ENCODE measurements at regions not wholly inside any gene's neighbourhood (a gene's known extent, or its start where the extent isn't known, plus 50 kb on each side); places are given as distances from the start of the nearest gene placed in this dataset.

DNA sequence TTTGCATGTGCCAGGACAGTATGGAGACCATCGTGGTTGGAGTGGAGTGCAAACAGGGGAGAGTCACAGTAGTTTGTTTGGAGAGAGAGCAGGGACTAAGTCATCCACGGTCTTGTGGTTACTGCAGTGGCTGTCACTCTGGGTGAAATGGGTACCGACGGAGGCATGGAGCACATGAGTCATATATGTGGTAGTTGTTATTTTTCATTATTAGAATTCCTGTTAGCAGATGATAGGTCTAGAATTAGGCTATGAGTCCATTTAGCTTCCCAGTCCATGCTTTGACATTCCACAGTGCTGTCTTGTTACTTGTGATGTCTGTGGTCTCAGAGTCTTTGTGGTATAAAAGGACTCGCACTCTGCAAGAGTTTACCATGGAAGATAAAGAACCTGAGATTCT lies 303.9 kb downstream of the DMRT2 start:
- no peak for TF ChIP-seq Cebpa-rat (IDR thresholded peaks at IDR 0.05)
- Histone ChIP-seq H4K20me1 (no peaks in the 10 kb centered on the region), H3K36me3 (no peaks in the 10 kb centered on the region), H3K27ac (no peak overlapping the region), H3K4me3 (no peak overlapping the region), H3K4me2 (no peak overlapping the region), H3K4me1 (no peaks in the 10 kb centered on the region), H3K9ac (no peak overlapping the region), H3K9me3 (no peaks in the 10 kb centered on the region), H3K27me3 (no peaks in the 10 kb centered on the region)

DNA sequence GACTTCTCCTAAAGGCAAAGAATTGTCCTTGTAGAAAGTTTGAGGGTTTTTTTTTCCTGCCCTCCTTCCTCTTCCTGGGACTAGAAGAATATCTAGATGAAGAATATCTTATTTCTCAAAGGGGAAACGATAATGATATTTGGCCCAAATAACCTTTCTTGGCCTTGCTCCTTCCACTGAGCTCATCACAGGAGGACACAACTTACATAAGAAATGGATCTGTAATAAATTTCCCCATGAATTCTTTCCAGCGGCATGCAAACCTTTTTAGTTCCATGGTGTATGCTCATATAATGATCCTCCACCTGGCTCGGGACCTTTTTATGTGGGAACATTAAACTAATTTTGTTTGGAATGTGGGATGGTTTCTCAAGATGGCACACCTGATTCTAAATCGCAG lies 304.4 kb downstream of the DMRT2 start:
- Histone ChIP-seq H3K36me3 (no peaks in the 10 kb centered on the region), H4K20me1 (no peaks in the 10 kb centered on the region), H3K4me1 (no peaks in the 10 kb centered on the region), H3K4me2 (no peak overlapping the region), H3K9ac (no peak overlapping the region), H3K4me3 (no peak overlapping the region), H3K27ac (no peak overlapping the region), H3K9me3 (no peaks in the 10 kb centered on the region), H3K27me3 (no peaks in the 10 kb centered on the region)
- TF ChIP-seq Cebpa-rat (IDR thresholded peaks at IDR 0.05) = no peak

- no peak for TF ChIP-seq Cebpa-rat (IDR thresholded peaks at IDR 0.05)
- no peak overlapping the region for H3K4me3 ChIP-seq
Observed at GRCh38 chr9:1355656-1356055, 305.5 kb downstream of the DMRT2 start.

GRCh38 chr9:1362845-1363244 lies 312.7 kb downstream of the DMRT2 start:
- no peaks in the 10 kb centered on the region for H3K4me1 ChIP-seq
- TF ChIP-seq Cebpa-rat (IDR thresholded peaks at IDR 0.05) = no peak
- no peaks in the 10 kb centered on the region for H3K9me3 ChIP-seq
- no peaks in the 10 kb centered on the region for H3K27me3 ChIP-seq
- H3K27ac ChIP-seq = no peak overlapping the region
- no peaks in the 10 kb centered on the region for H3K36me3 ChIP-seq
- no peak overlapping the region for H3K4me2 ChIP-seq
- no peak overlapping the region for H3K4me3 ChIP-seq
- no peaks in the 10 kb centered on the region for H4K20me1 ChIP-seq
- H3K9ac ChIP-seq = no peak overlapping the region

More at GRCh38 chr9:1355656-1356055, 305.5 kb downstream of the DMRT2 start:
- Histone ChIP-seq H3K27me3 (no peaks in the 10 kb centered on the region), H4K20me1 (no peaks in the 10 kb centered on the region), H3K4me2 (no peak overlapping the region), H3K9me3 (no peaks in the 10 kb centered on the region), H3K9ac (no peak overlapping the region), H3K4me1 (no peaks in the 10 kb centered on the region), H3K27ac (no peak overlapping the region), H3K36me3 (no peaks in the 10 kb centered on the region)

DNA sequence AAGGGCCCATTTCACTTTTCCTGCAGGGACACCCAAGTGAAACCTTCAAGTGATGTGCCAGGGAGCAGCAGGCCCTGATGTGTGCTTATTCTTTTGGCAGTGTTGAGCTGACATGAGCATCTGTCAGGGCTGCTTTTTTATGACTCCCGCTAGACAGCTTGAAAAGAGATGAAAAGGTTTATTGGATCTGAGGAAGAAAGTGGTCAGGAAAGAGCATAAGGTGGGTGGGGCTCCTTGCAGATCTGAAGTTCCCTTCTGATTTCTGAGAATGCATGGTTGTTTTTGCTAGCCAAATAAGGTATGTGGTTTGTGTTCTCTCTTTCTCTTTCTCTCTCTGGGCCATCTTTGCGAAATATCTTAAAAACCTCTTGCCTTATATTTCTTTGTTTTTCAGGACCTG lies 316.1 kb downstream of the DMRT2 start:
- H3K9ac ChIP-seq = no peak overlapping the region
- H3K4me1 ChIP-seq = no peaks in the 10 kb centered on the region
- H4K20me1 ChIP-seq = no peaks in the 10 kb centered on the region
- no peaks in the 10 kb centered on the region for H3K27me3 ChIP-seq
- no peak overlapping the region for H3K4me2 ChIP-seq
- TF ChIP-seq Cebpa-rat (IDR thresholded peaks at IDR 0.05) = no peak
- H3K9me3 ChIP-seq = no peaks in the 10 kb centered on the region
- H3K4me3 ChIP-seq = no peak overlapping the region
- no peaks in the 10 kb centered on the region for H3K36me3 ChIP-seq
- no peak overlapping the region for H3K27ac ChIP-seq

- Histone ChIP-seq H3K9ac (no peak overlapping the region), H3K4me3 (no peak overlapping the region), H3K36me3 (no peaks in the 10 kb centered on the region), H3K27ac (no peak overlapping the region), H3K4me1 (no peaks in the 10 kb centered on the region), H3K9me3 (no peaks in the 10 kb centered on the region), H4K20me1 (no peaks in the 10 kb centered on the region), H3K4me2 (no peak overlapping the region), H3K27me3 (no peaks in the 10 kb centered on the region)
- TF ChIP-seq Cebpa-rat (IDR thresholded peaks at IDR 0.05) = no peak
Observed at GRCh38 chr9:1369297-1369696, 319.1 kb downstream of the DMRT2 start.

DNA sequence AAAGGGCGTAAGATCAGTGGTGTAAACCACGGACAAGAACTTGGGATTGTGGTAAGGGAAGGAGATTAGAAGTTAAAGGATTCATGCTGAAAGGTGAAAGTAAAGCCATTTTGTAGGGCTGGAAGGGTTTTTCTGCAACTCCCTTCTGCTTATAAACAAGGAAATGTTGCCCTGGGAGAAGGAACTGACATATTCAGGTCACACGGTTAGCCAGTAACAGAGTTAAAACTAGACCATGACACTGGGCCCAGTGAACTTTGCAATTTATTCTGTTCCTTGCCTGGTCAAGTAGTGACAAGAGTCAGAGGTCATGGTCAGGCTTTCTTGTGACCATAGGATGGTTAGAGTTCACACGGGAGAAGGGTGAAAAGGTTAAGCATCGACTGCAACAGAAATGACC lies 323.3 kb downstream of the DMRT2 start:
- no peaks in the 10 kb centered on the region for H3K36me3 ChIP-seq
- no peaks in the 10 kb centered on the region for H3K27me3 ChIP-seq
- H4K20me1 ChIP-seq = no peaks in the 10 kb centered on the region
- no peaks in the 10 kb centered on the region for H3K4me1 ChIP-seq
- H3K4me3 ChIP-seq = no peak overlapping the region
- H3K27ac ChIP-seq = no peak overlapping the region
- H3K9me3 ChIP-seq = no peaks in the 10 kb centered on the region
- H3K4me2 ChIP-seq = no peak overlapping the region
- TF ChIP-seq Cebpa-rat (IDR thresholded peaks at IDR 0.05) = no peak
- H3K9ac ChIP-seq = no peak overlapping the region

GRCh38 chr9:1383899-1384455 lies 333.8 kb downstream of the DMRT2 start:
- no peaks in the 10 kb centered on the region for H3K36me3 ChIP-seq
- H3K9me3 ChIP-seq = no peaks in the 10 kb centered on the region
- no peak for TF ChIP-seq Cebpa-rat (IDR thresholded peaks at IDR 0.05)
- no peak overlapping the region for H3K4me2 ChIP-seq
- H3K27me3 ChIP-seq = no peaks in the 10 kb centered on the region
- no peaks in the 10 kb centered on the region for H3K4me1 ChIP-seq
- no peak overlapping the region for H3K27ac ChIP-seq
- no peaks in the 10 kb centered on the region for H4K20me1 ChIP-seq
- H3K4me3 ChIP-seq = no peak overlapping the region
- no peak overlapping the region for H3K9ac ChIP-seq

DNA sequence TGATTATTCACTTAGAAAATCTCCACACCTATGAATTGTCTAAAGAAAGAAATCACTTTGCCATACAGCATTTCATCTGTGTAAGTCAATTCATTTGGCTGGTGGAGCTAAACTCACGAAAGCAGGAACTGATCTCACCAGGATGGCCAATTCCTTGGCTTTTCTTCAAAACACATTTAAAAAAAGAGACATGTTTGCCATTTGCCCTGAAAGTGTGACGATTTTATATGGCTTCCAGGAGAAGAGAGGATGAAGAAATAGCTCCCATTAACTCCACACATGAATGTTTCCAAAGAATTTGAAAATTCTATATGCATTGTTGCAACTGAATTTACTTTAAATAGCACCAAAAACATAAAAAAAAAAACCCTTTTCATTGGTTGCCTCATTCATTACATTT lies 334.7 kb downstream of the DMRT2 start:
- no peak for TF ChIP-seq Cebpa-rat (IDR thresholded peaks at IDR 0.05)
- no peak overlapping the region for H3K4me2 ChIP-seq
- H3K9me3 ChIP-seq = no peaks in the 10 kb centered on the region
- H3K4me3 ChIP-seq = no peak overlapping the region
- H3K27me3 ChIP-seq = no peaks in the 10 kb centered on the region
- H3K27ac ChIP-seq = no peak overlapping the region
- H4K20me1 ChIP-seq = no peaks in the 10 kb centered on the region
- no peaks in the 10 kb centered on the region for H3K36me3 ChIP-seq
- no peaks in the 10 kb centered on the region for H3K4me1 ChIP-seq
- no peak overlapping the region for H3K9ac ChIP-seq

GRCh38 chr9:1386420-1386819 lies 336.3 kb downstream of the DMRT2 start:
- no peak overlapping the region for H3K4me2 ChIP-seq
- H3K4me3 ChIP-seq = no peak overlapping the region
- no peak overlapping the region for H3K9ac ChIP-seq
- no peaks in the 10 kb centered on the region for H3K36me3 ChIP-seq
- H3K9me3 ChIP-seq = no peaks in the 10 kb centered on the region
- no peak overlapping the region for H3K27ac ChIP-seq
- no peaks in the 10 kb centered on the region for H4K20me1 ChIP-seq
- TF ChIP-seq Cebpa-rat (IDR thresholded peaks at IDR 0.05) = no peak
- no peaks in the 10 kb centered on the region for H3K27me3 ChIP-seq
- H3K4me1 ChIP-seq = no peaks in the 10 kb centered on the region

DNA sequence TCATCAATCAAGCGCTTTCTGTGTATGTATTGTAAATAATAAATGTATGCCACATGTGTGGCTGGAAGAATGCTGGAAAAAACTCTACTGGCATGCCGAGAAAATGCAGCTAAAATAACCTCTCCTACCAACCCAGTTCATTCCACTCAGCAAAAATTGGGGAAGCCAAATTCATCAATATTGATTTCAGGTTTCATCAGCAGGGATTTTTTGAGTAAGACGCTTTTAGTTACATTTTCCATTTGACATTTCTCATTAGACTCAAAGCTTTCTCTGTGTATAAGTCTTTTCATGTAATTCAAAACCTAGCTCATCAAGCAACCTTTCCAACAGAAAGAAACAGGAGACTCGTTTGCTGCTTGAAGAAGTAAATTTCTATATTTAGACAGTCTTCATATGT lies 338.1 kb downstream of the DMRT2 start:
- Histone ChIP-seq H3K4me1 (no peaks in the 10 kb centered on the region), H3K9me3 (no peaks in the 10 kb centered on the region), H3K9ac (no peak overlapping the region), H4K20me1 (no peaks in the 10 kb centered on the region), H3K4me3 (no peak overlapping the region), H3K27me3 (no peaks in the 10 kb centered on the region), H3K27ac (no peak overlapping the region), H3K36me3 (no peaks in the 10 kb centered on the region), H3K4me2 (no peak overlapping the region)
- no peak for TF ChIP-seq Cebpa-rat (IDR thresholded peaks at IDR 0.05)
